Colonic mucosa (tissue), 4 donors: ENCODE measurements at regions not wholly inside any gene's neighbourhood (a gene's known extent, or its start where the extent isn't known, plus 50 kb on each side); places are given as distances from the start of the nearest gene placed in this dataset.

ENCODE experiments used
- DNase-seq: peaks from one replicate; pipeline ENCODE4 v3.0.0-alpha.2; 2020
- H3K27ac ChIP-seq: fragments of 200-600 bp; one replicate; pipeline ENCODE4 v1.8.0; 2021
- H3K27me3 ChIP-seq: fragments of 200-600 bp; one replicate; pipeline ENCODE4 v1.8.0; 2021
- H3K36me3 ChIP-seq: fragments of 200-600 bp; one replicate; pipeline ENCODE4 v1.8.0; 2021
- H3K4me1 ChIP-seq: fragments of 200-600 bp; one replicate; pipeline ENCODE4 v1.8.0; 2021; ENCODE audit warnings: mild to moderate bottlenecking
- H3K4me3 ChIP-seq: fragments of 200-600 bp; one replicate; pipeline ENCODE4 v1.8.0; 2021
- H3K9ac ChIP-seq, 2 donors: one replicate each; pipeline ENCODE4 v1.7.0; 2013; ENCODE audit warnings: control low read depth in 2 of 2, low read depth in 2 of 2, low read length in 2 of 2
- H3K9me3 ChIP-seq: fragments of 200-600 bp; one replicate; pipeline ENCODE4 v1.8.0; 2021
- intact Hi-C: fragments of 100-400 bp; cut with DNase I; formaldehyde crosslinking; loops from one replicate; pipeline ENCODE4 v1.14.1; 2022
- TF ChIP-seq, protein P1 (sequence below): fragments of 200-600 bp; IDR thresholded peaks from one replicate; pipeline ENCODE4 v1.8.0; 2022; ENCODE audit warnings: antibody characterized with exemption, mild to moderate bottlenecking
- donor health status: healthy.
- donor health status: DM: no; HTN: no; CAD: no.
- donor health status: DM: no; HTN: no; CAD: no.

- H3K27ac ChIP-seq = no peak overlapping the region
- no peak for DNase-seq
- H3K27me3 ChIP-seq = no peaks in the 10 kb centered on the region
- intact Hi-C loops = no loop called here
- no peaks in the 10 kb centered on the region for H3K9me3 ChIP-seq
- H3K9ac ChIP-seq = no peak overlapping the region
- no peak overlapping the region for H3K4me3 ChIP-seq
- no peaks in the 10 kb centered on the region for H3K4me1 ChIP-seq
- TF ChIP-seq, protein P1, sequence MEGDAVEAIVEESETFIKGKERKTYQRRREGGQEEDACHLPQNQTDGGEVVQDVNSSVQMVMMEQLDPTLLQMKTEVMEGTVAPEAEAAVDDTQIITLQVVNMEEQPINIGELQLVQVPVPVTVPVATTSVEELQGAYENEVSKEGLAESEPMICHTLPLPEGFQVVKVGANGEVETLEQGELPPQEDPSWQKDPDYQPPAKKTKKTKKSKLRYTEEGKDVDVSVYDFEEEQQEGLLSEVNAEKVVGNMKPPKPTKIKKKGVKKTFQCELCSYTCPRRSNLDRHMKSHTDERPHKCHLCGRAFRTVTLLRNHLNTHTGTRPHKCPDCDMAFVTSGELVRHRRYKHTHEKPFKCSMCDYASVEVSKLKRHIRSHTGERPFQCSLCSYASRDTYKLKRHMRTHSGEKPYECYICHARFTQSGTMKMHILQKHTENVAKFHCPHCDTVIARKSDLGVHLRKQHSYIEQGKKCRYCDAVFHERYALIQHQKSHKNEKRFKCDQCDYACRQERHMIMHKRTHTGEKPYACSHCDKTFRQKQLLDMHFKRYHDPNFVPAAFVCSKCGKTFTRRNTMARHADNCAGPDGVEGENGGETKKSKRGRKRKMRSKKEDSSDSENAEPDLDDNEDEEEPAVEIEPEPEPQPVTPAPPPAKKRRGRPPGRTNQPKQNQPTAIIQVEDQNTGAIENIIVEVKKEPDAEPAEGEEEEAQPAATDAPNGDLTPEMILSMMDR = no peak
- H3K36me3 ChIP-seq = no peaks in the 10 kb centered on the region
Measured at GRCh38 chr9:99725852-99726251, 95.8 kb upstream of the NR4A3 start.

DNA sequence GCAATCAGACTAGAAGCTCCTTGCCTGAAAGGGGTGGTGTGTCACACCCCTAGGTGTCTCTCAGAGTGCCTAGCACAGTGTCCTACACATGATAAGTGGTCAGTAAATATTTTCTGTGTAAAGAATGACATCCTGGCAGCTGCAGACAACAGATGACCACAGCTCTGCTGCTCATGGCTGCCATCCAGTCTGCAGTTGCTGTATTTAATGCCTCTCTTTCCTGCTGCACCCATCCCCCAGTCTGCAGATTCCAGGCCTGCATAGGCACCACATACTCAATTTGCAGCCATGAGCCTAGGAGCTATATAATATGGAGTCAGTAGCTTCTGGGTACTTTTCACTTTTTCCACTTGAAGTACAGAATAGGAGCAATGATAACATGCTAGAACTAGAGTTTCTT, 94.9 kb upstream of the NR4A3 start:
- no peaks in the 10 kb centered on the region for H3K36me3 ChIP-seq
- H3K27ac ChIP-seq = no peak overlapping the region
- no peak overlapping the region for H3K9ac ChIP-seq
- no peak for DNase-seq
- no peaks in the 10 kb centered on the region for H3K27me3 ChIP-seq
- no peak overlapping the region for H3K4me3 ChIP-seq
- no peaks in the 10 kb centered on the region for H3K9me3 ChIP-seq
- intact Hi-C loops = no loop called here
- H3K4me1 ChIP-seq = no peaks in the 10 kb centered on the region
- TF ChIP-seq, protein P1 = no peak

DNA sequence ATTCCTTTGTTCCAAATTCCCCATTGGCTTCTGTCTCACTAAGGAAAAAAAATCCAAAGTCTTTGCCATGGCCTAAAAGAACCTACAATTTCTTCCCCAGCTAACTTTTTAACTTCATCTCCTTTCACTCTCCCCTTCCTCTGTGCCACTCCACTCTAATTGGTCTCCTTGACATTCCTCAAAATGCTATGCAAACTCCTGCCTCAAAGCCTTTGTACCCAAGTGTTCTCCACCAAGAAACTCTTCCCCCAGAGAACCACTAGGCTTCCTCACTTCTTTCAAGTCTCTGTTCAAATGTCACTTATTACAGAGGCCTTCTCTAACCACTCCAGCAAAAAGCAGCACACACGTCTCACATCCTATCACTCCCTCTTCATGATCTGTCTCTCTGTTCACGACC, 91.6 kb upstream of the NR4A3 start:
- H3K27me3 ChIP-seq = no peaks in the 10 kb centered on the region
- H3K27ac ChIP-seq = no peak overlapping the region
- no peaks in the 10 kb centered on the region for H3K4me1 ChIP-seq
- H3K36me3 ChIP-seq = no peaks in the 10 kb centered on the region
- no peak overlapping the region for H3K4me3 ChIP-seq
- no peak overlapping the region for H3K9ac ChIP-seq
- DNase-seq = no peak
- no peaks in the 10 kb centered on the region for H3K9me3 ChIP-seq
- TF ChIP-seq, protein P1 = no peak
- intact Hi-C loops = no loop called here

GRCh38 chr9:99731950-99732349, 89.7 kb upstream of the NR4A3 start:
- Histone ChIP-seq H3K27ac (no peak overlapping the region), H3K4me3 (no peak overlapping the region), H3K9me3 (no peaks in the 10 kb centered on the region), H3K27me3 (no peaks in the 10 kb centered on the region), H3K9ac (no peak overlapping the region), H3K4me1 (no peaks in the 10 kb centered on the region), H3K36me3 (no peaks in the 10 kb centered on the region)
- TF ChIP-seq, protein P1 = no peak
- no peak for DNase-seq
- intact Hi-C loops = no loop called here

GRCh38 chr9:99732715-99733114, 89.0 kb upstream of the NR4A3 start:
- DNase-seq = no peak
- Histone ChIP-seq H3K9me3 (no peaks in the 10 kb centered on the region), H3K36me3 (no peaks in the 10 kb centered on the region), H3K27ac (no peak overlapping the region), H3K9ac (no peak overlapping the region), H3K27me3 (no peaks in the 10 kb centered on the region), H3K4me1 (no peaks in the 10 kb centered on the region), H3K4me3 (no peak overlapping the region)
- intact Hi-C loops = no loop called here
- TF ChIP-seq, protein P1 = no peak

DNA sequence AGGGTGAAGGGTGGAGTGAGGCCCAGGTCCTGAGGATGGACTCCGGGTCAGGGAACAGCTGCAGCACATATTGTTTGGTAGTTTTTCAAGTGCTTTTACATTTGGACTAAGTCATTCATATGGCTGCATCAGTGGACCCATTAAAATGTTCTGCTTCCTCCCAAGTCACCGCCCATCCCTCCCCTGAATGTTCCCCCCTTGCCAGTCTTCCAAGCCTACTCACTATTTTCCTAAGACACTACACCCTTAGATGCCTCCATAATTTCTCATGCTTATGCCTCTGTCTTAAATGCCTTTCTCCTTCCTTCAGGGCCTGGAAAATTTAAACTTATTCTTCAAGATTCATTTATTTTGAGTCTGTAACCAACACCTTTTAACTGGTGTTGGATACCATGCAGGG, 86.6 kb upstream of the NR4A3 start:
- no peaks in the 10 kb centered on the region for H3K9me3 ChIP-seq
- no peak overlapping the region for H3K9ac ChIP-seq
- DNase-seq = no peak
- no peaks in the 10 kb centered on the region for H3K4me1 ChIP-seq
- H3K27ac ChIP-seq = no peak overlapping the region
- no peaks in the 10 kb centered on the region for H3K36me3 ChIP-seq
- H3K4me3 ChIP-seq = no peak overlapping the region
- H3K27me3 ChIP-seq = no peaks in the 10 kb centered on the region
- TF ChIP-seq, protein P1 = no peak
- intact Hi-C loops = no loop called here
